GM21528 (cell line): ENCODE measurements at regions not wholly inside any gene's neighbourhood (a gene's known extent, or its start where the extent isn't known, plus 50 kb on each side); places are given as distances from the start of the nearest gene placed in this dataset.
"Not testable (repeated sequence)": the region's sequence is repeated elsewhere in the genome, so short reads cannot be mapped to it uniquely, and the experiment has no call there.

Experiments
- ATAC-seq: cut with Tn5 transposase; IDR thresholded peaks from one replicate; pipeline ENCODE4 v1.9.1; 2021; ENCODE audit warnings: mild to moderate bottlenecking, moderate library complexity; ENCODE audit not compliant: unreplicated experiment, low FRiP score

DNA sequence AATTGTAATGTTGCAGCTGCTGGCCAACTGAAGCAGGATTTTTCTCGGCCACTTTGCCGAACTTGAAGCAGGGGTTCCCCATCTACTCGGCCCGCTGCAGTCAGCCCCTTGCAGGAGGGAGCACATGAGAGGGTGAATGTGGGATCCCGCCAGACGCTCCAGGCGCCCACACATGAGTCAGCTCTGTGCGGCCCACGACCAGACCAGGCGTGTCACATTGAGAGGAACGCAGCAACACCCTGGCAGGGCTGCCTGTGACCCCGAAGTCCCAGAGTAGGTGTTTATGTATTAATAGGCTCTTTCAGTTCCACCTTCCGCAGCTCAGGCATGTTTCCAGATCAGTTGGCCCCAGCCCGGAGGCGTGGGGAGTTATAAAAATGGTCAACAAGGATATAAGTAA lies 344.7 kb upstream of the PABPC4L start:
- ATAC-seq, result no peak

DNA sequence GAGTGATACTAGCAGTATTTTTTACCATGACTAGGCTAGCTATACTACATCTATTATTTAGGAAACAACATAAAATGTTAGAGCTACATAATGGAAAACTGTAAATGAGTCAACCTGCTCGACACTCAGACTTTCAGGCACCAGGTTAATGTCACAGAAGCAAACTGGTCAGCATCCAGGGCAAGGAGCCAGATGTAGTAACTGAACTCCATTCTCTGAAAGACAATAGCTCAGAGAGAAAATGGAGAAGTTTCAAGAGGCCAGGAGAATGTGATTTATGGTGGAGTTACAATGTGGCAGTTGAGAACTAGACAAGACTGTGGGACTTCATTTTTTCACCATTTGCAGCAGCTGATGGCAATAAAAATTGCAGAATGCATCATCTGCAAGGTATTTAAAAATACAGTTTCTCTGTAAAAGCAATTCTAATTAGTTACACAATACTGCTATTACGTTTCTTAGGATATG lies 342.7 kb upstream of the PABPC4L start:
- ATAC-seq, result no peak

DNA sequence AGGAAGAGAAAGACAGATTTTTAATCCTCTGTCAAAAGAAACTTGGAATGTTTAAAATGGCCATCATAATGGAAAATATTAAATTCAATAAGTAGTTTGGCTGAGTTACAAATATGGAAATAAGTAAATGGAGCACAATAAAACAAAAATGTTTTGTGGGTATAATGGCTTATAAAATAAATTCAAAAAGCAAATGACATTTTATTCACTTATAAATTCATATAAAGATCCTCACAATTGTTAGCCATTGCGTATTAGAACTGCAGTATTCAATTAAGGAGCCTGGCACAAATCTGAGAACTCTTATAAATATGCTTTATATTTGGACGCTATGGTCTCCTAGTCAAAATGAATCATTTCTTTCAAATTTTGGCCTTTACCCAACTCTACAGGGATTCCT lies 339.0 kb upstream of the PABPC4L start:
- no peak for ATAC-seq

DNA sequence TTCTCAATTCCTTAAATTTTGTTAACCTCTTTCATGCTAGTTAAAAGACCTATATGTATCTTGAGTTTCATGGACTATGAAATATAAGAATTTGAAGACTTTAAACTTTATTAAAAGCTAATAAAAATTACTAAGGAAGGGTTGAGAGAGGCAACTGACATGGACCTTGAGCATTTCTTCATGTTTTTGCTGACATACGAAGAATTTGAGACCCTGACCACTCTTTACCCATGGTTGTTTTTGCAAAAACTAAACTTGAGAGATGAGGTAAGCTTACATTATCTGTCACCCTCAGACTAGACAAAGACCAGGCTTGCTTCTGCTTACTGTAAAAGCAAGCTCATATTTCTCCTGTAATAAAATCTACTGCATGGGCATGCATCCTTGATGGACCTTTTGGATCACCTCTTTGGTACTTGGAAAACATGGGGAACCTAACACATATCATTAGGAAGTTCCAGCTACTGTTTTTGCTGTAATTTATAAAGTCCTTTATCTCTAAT lies 338.2 kb upstream of the PABPC4L start:
- ATAC-seq, result no peak

DNA sequence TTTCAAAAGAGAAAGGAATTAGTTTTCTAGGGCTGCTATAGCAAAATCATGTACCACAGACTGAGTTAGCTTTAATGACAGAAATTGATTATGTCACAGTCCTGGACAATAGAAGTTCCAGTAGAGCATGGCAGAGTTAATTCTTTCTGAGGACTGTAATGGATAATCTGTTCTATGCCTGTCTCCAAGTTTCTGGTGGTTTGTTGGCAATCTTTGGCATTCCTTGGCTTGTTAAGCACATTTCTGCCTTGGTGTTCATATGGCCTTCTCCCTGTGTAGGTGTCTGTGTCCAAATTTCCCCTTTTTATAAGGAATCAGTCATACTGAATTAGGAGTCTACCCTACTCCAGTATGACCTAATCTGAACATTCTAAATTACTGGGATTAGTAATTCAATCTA lies 336.1 kb upstream of the PABPC4L start:
- ATAC-seq, result no peak

DNA sequence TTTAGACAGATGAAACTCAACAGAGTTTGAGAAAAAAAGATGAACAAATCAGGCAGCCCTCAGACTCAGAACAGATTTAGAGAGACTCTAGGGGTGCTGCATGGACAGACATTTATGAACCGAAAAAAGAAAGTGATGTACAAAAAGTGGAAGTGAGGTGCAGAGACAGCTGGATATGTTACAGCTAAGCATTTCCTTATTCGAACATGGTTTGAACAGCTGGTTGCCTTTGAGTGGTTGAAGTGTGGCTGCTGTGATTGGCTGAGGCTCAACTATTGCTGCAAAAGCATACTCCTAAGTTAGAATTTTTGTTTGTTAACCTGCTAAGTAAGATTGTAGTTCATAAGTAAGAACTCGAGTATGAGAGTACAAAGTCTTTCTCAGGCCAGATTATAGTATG lies 331.5 kb upstream of the PABPC4L start:
- no peak for ATAC-seq

DNA sequence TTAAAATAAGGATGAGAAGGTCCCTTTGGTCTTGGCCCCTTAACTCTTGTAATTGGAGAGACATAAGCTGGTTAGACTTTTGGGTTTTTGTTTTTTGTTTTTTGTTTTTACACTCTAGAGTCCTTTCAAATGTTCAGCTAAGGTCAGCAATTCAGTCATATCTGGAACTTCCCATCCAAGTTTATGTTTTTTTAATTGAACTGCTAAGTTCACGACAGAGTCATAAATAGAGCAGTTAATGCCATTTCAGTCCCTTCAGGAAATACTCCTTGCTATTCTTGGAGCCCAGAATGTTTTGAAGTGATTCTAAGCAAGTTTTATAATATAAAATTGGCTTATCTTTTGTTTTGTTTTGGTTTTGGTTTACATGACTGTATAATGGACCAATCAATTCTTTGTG lies 329.4 kb upstream of the PABPC4L start:
- ATAC-seq, result no peak

DNA sequence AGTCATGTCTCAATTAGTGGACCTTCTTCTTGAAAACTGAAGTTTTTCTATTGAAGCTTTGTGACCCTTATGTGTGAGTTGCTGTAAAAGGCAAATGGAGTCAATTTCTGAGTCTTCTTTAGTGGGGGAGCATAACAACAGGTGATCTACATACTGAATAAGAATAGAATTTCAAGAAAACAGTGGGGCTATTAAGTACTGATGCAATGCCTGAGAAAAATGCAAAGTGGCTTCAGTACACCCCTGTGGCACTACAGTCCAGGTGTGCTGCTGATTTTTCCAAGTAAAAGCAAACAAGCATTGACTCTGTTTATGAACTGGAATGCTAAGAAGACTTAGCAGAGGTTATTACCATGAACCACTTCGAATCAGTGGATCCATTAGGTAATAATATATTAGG lies 328.0 kb upstream of the PABPC4L start:
- ATAC-seq, result no peak

DNA sequence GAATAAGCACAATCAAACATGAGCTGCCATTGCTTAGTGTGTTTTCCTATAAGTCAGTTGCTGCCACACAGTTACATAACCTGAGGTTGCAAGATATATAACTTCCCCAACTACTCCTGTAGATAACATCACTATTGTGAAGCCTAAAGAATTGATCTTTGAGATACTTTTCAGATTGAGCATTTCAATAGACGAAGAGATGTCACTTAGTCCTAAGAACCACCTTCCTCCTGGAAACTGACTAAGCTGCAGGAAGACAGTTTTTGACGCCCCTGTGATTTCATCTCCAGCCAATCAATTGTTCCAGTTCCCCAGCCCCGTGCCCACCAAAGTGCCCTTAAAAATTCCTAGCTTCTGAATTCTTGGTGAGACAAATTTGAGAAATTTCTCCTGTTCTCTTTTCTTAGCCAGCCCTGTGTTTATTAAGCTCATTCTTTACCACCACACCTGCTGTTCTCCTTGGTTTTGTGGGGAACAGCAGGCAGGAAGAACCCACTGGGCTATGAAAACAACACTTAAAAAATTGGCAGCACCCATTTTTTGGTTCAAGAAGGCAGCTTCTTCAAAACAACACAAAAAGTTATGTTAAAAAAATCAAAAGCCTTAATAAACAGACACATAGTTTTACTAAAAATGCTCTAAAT lies 317.1 kb upstream of the PABPC4L start:
- ATAC-seq, result no peak

DNA sequence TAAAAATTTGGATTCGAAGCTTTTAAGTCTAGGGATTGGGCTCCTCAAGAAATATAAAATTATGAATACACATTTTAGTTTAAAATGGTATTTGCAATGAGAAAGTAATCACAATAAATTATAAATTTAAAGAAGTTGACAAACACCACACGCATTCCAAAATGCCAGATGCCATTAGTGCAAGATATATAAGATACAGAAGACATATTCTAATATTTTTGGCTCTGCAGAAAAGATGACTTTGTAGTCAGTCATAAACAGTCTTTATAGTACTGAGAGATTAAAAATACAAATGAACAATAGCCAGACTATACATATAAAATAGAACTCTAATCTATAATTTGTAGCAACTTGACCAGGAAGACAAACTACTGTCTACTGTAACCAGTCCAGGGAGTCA lies 309.0 kb upstream of the PABPC4L start:
- ATAC-seq, result no peak

DNA sequence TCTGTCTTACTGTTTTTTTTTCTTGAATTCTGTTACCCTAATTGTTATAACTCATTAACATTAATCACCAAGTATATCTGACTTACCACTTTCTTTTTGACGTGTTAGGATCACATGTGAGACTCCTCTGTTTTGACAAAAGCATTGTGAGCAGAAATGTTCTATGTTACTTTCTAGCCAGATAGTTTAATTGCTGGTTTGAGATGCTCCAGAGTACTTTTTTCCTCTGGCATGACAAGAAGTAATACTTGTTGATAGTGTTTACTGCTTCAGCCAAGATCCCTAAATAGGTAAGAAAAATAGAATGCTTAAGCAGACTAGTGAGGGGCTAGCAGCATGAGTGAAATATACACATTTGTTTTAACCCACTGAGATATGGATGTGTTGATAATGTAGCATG lies 303.9 kb upstream of the PABPC4L start:
- no peak for ATAC-seq

DNA sequence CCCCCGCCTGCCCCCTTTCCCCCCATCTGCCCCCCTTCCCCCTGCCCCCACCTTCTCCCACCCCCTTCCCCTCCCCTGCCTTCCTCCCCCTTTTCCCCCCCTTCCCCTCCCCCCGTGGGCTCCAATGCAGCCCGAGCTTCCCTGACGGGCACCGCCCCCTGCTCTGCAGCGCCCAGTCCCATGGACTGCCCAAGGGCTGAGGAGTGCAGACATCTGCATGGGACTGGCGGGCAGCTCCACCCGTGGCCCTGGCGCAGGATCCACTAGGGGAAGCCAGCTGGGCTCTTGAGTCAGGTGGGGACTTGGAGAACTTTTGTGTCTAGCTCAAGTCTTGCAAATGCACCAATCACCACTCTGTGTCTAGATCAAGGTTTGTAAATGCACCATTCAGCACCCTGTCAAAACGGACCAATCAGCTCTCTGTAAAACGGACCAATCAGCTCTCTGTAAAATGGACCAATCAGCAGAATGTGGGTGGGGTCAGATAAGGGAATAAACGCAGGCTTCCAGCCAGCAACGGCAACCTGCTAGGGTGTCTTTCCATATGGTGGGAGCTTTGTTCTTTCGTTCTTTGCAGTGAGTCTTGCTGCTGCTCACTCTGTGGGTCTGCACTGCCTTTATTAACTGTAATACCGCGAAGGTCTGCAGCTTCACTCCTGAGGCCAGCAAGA lies 300.5 kb upstream of the PABPC4L start:
- ATAC-seq, result no peak

DNA sequence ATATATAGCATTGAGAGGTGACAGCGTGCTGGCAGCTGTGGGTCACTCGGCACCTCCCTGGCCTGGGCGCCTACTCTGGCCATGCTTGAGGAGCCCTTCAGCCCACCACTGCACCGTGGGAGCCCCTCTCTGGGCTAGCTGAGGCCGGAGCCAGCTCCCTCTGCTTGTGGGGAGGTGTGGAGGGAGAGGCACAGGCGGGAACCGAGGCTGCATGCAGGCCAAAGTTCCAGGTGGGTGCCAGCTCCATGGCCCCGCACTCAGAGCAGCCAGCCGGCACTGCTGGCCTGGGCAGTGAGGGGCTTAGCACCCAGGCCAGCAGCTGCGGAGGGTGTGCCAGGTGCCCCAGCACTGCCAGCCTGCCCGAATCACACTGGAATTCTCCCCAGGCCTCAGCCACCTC lies 299.9 kb upstream of the PABPC4L start:
- ATAC-seq, result not testable (repeated sequence)

DNA sequence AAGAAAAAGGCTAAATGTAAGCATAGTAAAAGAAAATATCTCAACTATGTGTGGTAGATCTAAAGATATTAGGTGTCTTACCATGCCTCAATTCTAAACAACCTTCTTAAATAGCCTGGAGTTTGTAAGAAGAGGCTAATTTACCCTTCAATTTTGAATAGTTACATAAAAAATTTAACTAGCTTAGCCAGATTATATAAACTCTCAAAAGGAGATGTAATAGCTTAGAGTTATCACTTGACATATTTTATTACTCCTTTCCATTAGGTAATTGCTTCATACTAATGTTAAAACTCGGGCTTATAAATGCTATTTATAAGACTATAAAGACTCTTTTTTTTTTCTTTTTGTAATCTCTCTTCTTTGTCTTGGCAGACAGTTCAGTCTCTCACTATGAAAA lies 297.5 kb upstream of the PABPC4L start:
- no peak for ATAC-seq

DNA sequence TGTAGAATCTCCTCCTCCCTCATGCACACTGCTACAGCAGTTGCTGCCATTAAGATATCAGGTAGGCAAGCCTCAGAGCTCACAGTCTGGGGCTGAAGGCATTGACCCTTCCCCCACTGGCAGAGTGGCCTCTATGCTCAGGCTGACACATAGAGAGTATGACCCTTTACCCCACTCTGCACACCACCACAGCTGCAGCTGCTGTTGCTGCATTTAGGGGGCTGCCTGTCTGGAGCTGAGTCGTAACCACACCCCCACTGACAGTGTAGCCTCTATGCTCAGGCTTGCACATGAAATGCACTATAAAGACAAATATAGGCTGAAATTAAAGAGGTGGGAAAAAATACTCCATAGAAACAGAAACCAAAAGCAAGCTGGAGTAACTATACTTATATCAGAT lies 289.3 kb upstream of the PABPC4L start:
- ATAC-seq, result no peak

DNA sequence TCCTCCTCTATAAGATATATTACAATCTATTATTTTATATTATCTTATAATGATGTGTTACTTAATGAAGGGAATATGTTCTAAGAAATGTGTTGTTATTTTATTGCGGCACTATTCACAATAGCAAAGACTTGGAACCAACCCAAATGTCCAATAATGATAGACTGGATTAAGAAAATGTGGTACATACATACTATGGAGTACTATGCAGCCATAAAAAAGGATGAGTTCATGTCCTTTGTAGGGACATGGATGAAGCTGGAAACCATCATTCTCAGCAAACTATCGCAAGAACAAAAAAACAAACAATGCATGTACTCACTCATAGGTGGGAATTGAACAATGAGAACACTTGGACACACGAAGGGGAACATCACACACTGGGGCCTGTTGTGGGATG lies 281.9 kb upstream of the PABPC4L start:
- not testable (repeated sequence) for ATAC-seq

DNA sequence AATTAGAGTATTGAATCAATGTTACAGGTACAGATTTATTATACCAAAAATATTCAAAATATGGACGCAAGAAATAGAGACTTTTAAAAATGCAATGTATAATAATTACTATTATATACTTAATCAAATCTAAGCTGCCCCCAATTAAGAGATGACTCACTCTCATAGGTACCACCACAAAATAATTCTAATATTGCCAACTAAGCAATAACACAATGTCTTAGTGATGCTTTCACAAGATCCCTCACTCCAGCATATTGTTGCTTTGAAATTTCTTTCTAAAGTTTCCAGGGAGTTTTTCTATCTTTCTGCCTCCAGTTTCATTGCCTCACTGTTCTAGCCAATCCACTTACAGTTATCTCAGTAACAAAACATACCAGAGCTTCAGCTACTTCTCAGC lies 270.0 kb upstream of the PABPC4L start:
- no peak for ATAC-seq

DNA sequence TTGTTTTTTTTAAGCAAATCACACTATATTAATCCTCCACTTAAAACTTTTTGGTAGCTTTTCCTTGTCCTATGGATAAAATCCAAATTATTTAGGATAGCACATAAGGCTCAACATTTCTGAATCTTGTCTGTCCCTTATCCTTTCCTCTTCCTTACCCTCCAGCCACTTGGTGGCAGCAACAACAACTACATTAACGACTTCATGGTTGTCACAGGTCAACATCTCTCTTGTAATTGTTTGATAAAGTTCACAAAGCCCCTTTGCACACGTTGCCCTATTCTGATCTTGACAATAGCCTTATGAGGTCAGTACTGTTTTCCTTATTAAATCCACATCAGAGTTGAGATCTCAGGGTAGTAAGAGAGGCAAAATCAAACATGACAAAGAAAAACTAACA lies 269.0 kb upstream of the PABPC4L start:
- no peak for ATAC-seq

DNA sequence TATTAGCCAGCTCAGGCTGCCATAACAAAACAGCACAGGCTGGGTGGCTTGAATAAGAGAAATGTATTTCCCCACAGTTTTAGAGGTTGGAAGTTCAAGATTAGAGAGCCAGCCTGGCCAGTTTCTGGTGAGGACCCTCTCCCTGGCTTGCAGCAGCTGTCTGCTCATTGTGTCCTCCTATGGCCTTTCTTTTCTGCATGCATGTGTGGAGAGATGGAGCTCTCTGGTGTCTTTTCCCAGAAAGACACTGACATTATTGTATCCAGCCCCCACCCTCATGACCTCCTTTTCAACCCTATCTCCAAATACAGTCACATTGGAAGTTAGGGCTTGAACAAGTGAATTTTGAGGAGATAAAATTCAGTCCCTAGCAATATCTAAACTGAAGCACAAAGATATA lies 263.8 kb upstream of the PABPC4L start:
- no peak for ATAC-seq

DNA sequence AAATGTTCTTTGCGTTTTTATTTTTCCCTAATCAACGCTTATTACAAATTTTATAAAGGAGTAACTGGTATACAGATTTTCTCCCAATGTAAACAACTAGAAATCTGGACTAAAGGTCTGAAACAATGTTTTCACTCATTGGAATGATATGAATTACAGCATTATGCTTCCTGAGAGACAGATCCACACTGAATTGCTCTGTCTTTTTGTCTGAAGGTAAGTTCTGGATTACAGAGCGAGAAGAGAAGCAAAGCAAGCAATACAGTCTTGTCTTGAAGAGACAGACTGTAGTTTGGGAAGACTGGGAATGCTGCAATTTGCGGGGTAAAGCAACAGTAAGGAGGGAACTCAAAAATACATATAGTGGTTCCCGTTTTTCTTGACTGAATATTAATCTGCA lies 262.2 kb upstream of the PABPC4L start:
- no peak for ATAC-seq

DNA sequence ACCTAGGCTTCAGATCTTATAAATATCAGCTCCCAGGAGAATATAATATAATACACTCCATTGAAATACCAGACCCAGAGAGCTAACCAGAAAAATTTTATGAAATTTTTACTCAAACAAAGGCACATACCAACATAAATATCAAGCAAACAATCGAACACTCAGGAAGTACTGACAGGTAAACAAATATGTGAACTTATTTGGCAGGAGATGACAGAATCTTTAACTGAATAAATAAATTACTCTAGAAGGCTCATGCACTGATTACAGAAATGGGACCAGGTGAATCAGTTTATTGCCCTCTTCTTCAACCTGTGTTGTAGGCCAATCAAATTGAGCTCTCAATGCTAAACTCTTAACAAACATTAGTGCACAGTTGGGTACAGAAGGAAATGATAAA lies 225.2 kb upstream of the PABPC4L start:
- no peak for ATAC-seq

DNA sequence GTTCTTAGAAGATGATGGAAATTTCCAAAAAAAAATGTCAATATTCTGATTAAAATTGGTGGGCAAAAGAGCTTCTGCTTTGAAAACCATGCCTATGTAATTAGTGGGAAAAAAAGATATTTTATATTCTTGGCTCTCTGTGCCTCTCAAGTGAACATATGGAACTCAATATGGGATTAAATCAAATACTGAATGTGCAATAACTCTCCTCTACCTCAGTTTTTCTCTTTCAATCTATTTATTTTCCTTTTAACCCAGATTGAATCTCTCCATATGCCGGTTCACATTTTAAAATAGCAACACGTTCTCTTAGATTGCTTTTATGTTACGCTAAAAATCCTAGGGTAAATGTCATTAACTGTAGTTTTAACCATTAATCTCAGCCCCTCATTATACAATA lies 224.2 kb upstream of the PABPC4L start:
- ATAC-seq, result no peak
